Embryonic facial prominence (tissue), 1 donor: ENCODE measurements at regions not wholly inside any gene's neighbourhood (a gene's known extent, or its start where the extent isn't known, plus 50 kb on each side); places are given as distances from the start of the nearest gene placed in this dataset.

Experiments used
- DNase-seq: peaks from one replicate; pipeline ENCODE4 v3.0.0-alpha.2; 2016; ENCODE audit errors: extremely low spot score

GRCh38 chr10:60728056-60728455, 50.2 kb upstream of the CDK1 start:
- no peak for DNase-seq

GRCh38 chr10:60726257-60726656, 52.0 kb upstream of the CDK1 start:
- DNase-seq = no peak

DNA sequence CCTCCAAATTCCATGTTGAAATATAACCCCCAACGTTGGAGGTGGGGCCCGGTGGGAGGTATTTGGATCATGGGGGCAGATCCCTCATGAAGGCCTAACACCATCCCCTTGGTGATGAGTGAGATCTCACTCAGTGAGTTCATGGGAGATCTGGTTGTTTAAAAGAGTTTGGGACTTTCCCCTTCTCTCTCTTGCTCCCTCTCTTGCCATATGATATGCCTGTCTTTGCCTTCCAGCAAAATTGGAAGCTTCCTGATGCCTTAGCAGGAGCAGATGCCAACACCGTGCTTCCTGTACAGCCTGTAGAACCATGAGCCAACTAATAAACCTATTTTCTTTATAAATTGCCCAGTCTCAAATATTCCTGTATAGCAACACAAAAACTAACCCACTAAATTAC, 55.7 kb upstream of the CDK1 start:
- DNase-seq = no peak

DNA sequence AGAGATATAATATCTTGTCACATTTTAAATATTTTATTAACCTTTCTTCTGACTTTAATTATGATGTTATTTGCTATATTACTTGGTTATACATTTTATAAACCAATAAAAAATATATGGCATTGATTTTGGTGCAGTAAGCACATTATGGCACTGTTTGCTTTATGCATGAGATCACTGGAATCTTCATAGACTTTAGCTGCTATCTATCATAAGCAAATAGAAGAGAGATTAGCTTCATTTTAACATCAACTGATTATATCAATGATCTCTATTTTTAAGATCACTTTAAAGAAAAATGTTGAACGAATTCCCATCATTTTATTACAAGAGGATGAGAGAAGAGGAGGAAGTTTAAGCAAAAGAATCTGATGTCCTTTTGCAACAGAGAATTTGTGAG, 58.6 kb upstream of the CDK1 start:
- no peak for DNase-seq

- DNase-seq = no peak
Measured at GRCh38 chr10:60718886-60719285, 59.4 kb upstream of the CDK1 start.

DNA sequence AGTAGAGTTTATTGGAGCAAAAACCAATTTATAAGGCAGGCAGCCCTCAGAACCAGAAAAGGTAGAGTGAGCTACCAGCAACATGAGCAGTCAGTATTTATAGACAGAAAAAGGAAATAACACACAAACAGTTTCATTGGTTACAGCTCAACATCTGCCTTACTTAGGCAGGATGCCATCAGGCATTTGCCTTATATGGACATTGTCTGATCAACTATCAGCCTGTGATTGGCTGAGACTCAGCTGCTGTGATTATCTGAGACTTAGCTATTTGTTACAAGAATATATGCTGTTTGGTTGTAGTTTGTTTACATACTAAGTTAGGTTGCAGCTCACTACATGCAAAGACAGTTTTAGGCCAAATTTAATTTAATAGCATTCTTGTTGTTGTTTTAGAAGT, 60.4 kb upstream of the CDK1 start:
- no peak for DNase-seq

GRCh38 chr10:60714233-60714632, 64.0 kb upstream of the CDK1 start:
- no peak for DNase-seq

- DNase-seq = no peak
Measured at GRCh38 chr10:60711496-60711895, 66.8 kb upstream of the CDK1 start.

- DNase-seq = no peak
Measured at GRCh38 chr10:60710041-60710440, 68.2 kb upstream of the CDK1 start.

- no peak for DNase-seq
Measured at GRCh38 chr10:60708666-60709065, 69.6 kb upstream of the CDK1 start.

DNA sequence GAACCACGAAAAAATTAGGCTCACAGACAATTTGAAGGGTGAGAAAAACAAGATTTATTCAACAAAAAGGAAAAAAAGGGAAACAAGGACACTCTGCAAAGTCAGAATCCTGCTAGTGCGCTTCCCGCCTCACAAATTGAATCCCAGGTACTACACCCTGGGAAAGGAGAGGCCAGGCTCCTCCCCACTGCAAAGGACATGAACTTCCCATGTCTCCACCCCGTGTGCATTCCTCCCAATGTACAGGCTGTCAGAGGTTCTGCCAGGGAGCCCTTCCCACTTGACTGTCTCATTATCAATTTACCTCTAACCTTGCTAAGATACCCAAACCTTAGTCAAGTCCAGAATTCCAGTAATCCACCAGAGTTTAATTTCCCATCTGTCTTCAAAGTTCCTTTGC, 70.4 kb upstream of the CDK1 start:
- no peak for DNase-seq

GRCh38 chr10:60706146-60706545, 72.1 kb upstream of the CDK1 start:
- no peak for DNase-seq

GRCh38 chr10:60705376-60705775, 72.9 kb upstream of the CDK1 start:
- DNase-seq = no peak

- DNase-seq = no peak
Measured at GRCh38 chr10:60704471-60704870, 73.8 kb upstream of the CDK1 start.

DNA sequence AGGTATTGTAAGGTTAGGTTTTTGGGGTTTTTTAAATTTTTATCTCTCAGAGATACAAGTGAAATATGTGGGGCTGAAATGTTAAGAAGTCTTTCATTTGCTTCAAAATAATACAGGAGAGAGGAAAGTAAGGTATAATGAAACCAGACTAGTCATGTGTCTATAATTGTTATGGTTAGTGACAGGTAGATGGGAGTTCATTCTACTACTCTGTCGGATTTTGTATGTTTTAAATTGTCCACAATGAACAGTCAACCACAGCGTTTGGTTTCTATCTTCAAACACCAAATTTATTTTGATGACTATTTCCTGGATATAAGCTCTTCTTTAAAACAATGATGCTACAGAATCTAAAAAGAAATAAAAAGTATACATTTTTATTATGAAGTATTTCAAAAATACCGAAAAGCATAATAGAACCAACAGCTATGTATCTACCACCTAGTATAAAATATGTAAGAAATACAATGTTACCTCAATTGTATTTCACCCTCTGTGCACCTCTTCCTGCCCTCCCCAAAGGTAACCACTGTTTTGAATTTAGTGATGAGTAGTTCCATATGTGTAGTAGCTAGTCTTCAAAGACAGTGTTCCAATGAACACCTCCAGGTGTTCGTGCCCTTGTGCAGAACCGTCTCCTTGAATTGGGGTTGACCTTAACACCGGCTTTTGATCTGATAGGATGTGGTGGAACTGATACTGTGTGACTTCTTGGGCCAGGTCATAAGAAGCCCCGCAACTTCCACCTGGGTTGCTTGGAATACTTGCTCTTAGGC, 74.8 kb upstream of the CDK1 start:
- DNase-seq = no peak

DNA sequence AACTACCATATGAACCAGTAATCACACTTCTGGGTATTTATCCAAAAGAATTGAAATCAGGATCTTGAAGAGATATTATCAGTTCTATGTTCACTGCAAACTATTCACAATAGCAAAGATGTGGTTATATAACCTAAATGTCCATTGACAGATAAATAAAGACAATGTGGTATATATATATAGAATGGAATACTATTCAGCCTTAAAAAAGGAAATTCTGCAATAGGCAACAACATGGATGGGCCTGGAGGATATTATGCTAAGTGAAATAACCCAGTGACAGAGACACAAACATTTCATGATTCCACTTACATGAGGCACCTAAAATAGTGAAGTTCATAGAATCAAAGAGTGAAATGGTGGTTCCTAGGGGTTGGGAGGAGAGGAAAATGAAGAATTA, 90.6 kb upstream of the CDK1 start:
- no peak for DNase-seq

GRCh38 chr10:60684091-60684490, 94.2 kb upstream of the CDK1 start:
- DNase-seq = no peak

- DNase-seq = no peak
Measured at GRCh38 chr10:60681103-60681502, 97.2 kb upstream of the CDK1 start.

DNA sequence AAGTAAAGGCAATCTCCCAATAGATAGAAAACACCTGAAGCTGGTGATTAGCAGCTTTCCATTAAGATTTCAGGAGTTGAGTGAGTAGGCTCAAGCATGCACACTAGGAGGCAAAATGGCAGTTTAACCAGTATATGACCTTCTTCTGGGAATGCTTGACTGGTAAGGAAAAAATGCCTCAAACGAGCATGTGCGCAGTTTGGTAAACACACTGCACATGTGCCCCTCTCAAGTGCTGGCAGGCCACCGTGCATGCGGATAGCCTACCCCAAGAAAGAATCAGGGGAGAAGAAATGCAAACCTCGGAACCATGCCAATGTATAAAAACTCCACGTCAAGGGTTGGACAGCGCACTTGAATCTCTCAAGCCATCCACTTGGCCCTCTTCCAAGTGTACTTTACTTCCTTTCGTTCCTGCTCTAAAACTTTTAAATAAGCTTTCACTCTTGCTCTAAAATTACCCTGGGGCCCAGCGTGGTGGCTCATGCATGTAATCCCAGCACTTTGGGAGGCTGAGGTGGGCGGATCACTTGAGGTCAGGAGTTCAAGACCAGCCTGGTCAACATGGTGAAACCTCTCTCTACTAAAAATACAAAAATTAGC, 98.8 kb upstream of the CDK1 start:
- DNase-seq = no peak

- DNase-seq = no peak
Measured at GRCh38 chr10:60678978-60679377, 99.3 kb upstream of the CDK1 start.

GRCh38 chr10:60677531-60678129, 100.6 kb upstream of the CDK1 start:
- no peak for DNase-seq

DNA sequence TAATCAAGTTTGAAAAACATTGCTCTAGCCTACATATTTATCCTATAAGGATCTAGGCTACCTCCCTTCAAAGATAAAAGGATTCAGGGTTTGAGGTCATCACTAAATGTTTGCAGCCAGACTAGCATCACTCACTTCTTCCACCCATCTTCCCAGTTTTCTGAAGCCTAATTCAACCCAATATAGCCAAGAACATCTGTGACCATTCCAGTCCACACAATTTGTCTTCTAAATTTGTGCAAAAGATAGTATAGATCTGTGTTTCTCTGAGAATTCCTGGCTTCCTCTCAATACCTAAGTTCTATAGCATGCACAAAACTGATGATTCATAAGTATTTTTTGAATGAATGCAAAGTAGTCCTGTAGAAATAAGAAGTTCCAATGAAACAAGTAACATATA, 103.0 kb upstream of the CDK1 start:
- no peak for DNase-seq

GRCh38 chr10:60669501-60669900, 108.8 kb upstream of the CDK1 start:
- DNase-seq = no peak
